Loucy (cell line): ENCODE measurements at regions not wholly inside any gene's neighbourhood (a gene's known extent, or its start where the extent isn't known, plus 50 kb on each side); places are given as distances from the start of the nearest gene placed in this dataset.

ENCODE experiments used
- H2AFZ ChIP-seq: fragments of 200-600 bp; sonication (generic); 2 replicates; pipeline ENCODE4 v1.6.0; 2016; ENCODE audit warnings: antibody characterized with exemption, mild to moderate bottlenecking, low read length, moderate library complexity
- H3F3A ChIP-seq: fragments of 200-600 bp; 2 replicates; pipeline ENCODE4 v1.6.0; 2016; ENCODE audit warnings: antibody characterized with exemption, low read depth, mild to moderate bottlenecking
- H3K27me3 ChIP-seq: fragments of 200-600 bp; sonication (generic); 2 replicates; pipeline ENCODE4 v1.6.1; 2014; ENCODE audit warnings: low read length, mild to moderate bottlenecking; ENCODE audit not compliant: insufficient read depth, poor library complexity, severe bottlenecking
- H3K36me3 ChIP-seq: fragments of 200-600 bp; sonication (generic); 2 replicates; pipeline ENCODE4 v1.6.1; 2016; ENCODE audit warnings: low read length; ENCODE audit not compliant: insufficient read depth
- H3K4me1 ChIP-seq: fragments of 200-600 bp; sonication (generic); 2 replicates; pipeline ENCODE4 v1.5.1; 2014; ENCODE audit warnings: low read length, mild to moderate bottlenecking; ENCODE audit not compliant: insufficient read depth, poor library complexity, severe bottlenecking
- H3K4me2 ChIP-seq: fragments of 200-600 bp; sonication (generic); 2 replicates; pipeline ENCODE4 v1.6.0; 2014; ENCODE audit warnings: antibody characterized with exemption, low read length, low read depth, mild to moderate bottlenecking; ENCODE audit not compliant: poor library complexity, severe bottlenecking
- H3K4me3 ChIP-seq: fragments of 200-600 bp; sonication (generic); 2 replicates; pipeline ENCODE4 v1.5.1; 2014; ENCODE audit warnings: low read length, mild to moderate bottlenecking, mixed read lengths; ENCODE audit not compliant: poor library complexity, severe bottlenecking
- H3K79me2 ChIP-seq: fragments of 200-600 bp; sonication (generic); 2 replicates; pipeline ENCODE4 v1.6.1; 2014; ENCODE audit warnings: low read length; ENCODE audit not compliant: insufficient read depth
- H3K9ac ChIP-seq: fragments of 200-600 bp; sonication (generic); 2 replicates; pipeline ENCODE4 v1.6.0; 2014; ENCODE audit warnings: mild to moderate bottlenecking, low read depth, low read length, moderate library complexity; ENCODE audit not compliant: poor library complexity, severe bottlenecking
- H3K9me2 ChIP-seq: fragments of 200-600 bp; sonication (generic); replicated peaks from 2 replicates; pipeline ENCODE4 v1.6.1; 2016; ENCODE audit warnings: low read depth, low read length, mixed read lengths
- H3K9me3 ChIP-seq: fragments of 200-600 bp; sonication (generic); 2 replicates; pipeline ENCODE4 v1.6.1; 2014; ENCODE audit warnings: mild to moderate bottlenecking, antibody characterized with exemption, low read length, low read depth; ENCODE audit not compliant: insufficient read depth
- H4K20me1 ChIP-seq: fragments of 200-600 bp; sonication (generic); 2 replicates; pipeline ENCODE4 v1.6.0; 2014; ENCODE audit warnings: antibody characterized with exemption, low read length, mild to moderate bottlenecking; ENCODE audit not compliant: insufficient read depth, poor library complexity, severe bottlenecking
- CTCF ChIP-seq: fragments of 200-600 bp; sonication (generic); conservative IDR thresholded peaks from 2 replicates; pipeline ENCODE4 v1.5.1; 2014; ENCODE audit warnings: mild to moderate bottlenecking, antibody characterized with exemption, low read length
- EZH2phosphoT487 ChIP-seq: fragments of 200-600 bp; IDR thresholded peaks from 2 replicates; pipeline ENCODE4 v1.6.1; 2018; ENCODE audit warnings: antibody characterized with exemption, mild to moderate bottlenecking, moderate library complexity, borderline replicate concordance

GRCh38 chr10:8835453-8836167, 781.1 kb downstream of the GATA3 start:
- no peaks in the 10 kb centered on the region for H3K27me3 ChIP-seq
- no peak overlapping the region for H3K4me2 ChIP-seq
- H3K4me3 ChIP-seq: no peak overlapping the region
- no peaks in the 10 kb centered on the region for H4K20me1 ChIP-seq
- no peaks in the 10 kb centered on the region for H3K9me3 ChIP-seq
- no peak overlapping the region for H2AFZ ChIP-seq
- no peak overlapping the region for H3K9ac ChIP-seq
- H3F3A ChIP-seq: no peaks in the 10 kb centered on the region
- H3K79me2 ChIP-seq: no peaks in the 10 kb centered on the region
- H3K9me2 ChIP-seq: no peaks in the 10 kb centered on the region
- H3K36me3 ChIP-seq: no peaks in the 10 kb centered on the region
- TF ChIP-seq EZH2phosphoT487 (no peak), CTCF (no peak)
- H3K4me1 ChIP-seq: no peaks in the 10 kb centered on the region

- no peak overlapping the region for H2AFZ ChIP-seq
- no peaks in the 10 kb centered on the region for H3K27me3 ChIP-seq
- no peaks in the 10 kb centered on the region for H4K20me1 ChIP-seq
- no peak overlapping the region for H3K4me2 ChIP-seq
- H3K79me2 ChIP-seq: no peaks in the 10 kb centered on the region
- no peaks in the 10 kb centered on the region for H3K9me3 ChIP-seq
- H3K9ac ChIP-seq: no peak overlapping the region
- H3K4me1 ChIP-seq: no peaks in the 10 kb centered on the region
- no peaks in the 10 kb centered on the region for H3F3A ChIP-seq
- no peaks in the 10 kb centered on the region for H3K9me2 ChIP-seq
- no peak overlapping the region for H3K4me3 ChIP-seq
- no peaks in the 10 kb centered on the region for H3K36me3 ChIP-seq
- TF ChIP-seq EZH2phosphoT487 (no peak), CTCF (no peak)
Measured at GRCh38 chr10:8840356-8840755, 785.9 kb downstream of the GATA3 start.

GRCh38 chr10:8844141-8844540, 789.7 kb downstream of the GATA3 start:
- no peak overlapping the region for H2AFZ ChIP-seq
- no peak overlapping the region for H3K9ac ChIP-seq
- no peaks in the 10 kb centered on the region for H4K20me1 ChIP-seq

More at GRCh38 chr10:8844141-8844540, 789.7 kb downstream of the GATA3 start:
- Histone ChIP-seq H3K9me3 (no peaks in the 10 kb centered on the region), H3K9me2 (no peaks in the 10 kb centered on the region), H3F3A (no peaks in the 10 kb centered on the region), H3K4me2 (no peak overlapping the region), H3K27me3 (no peaks in the 10 kb centered on the region), H3K79me2 (no peaks in the 10 kb centered on the region), H3K4me1 (no peaks in the 10 kb centered on the region), H3K4me3 (no peak overlapping the region), H3K36me3 (no peaks in the 10 kb centered on the region)
- TF ChIP-seq CTCF: no peak
- no peak for TF ChIP-seq EZH2phosphoT487
